ENCODE measurements at regions not wholly inside any gene's neighbourhood (a gene's known extent, or its start where the extent isn't known, plus 50 kb on each side); places are given as distances from the start of the nearest gene placed in this dataset.
"Not testable (repeated sequence)": the region's sequence is repeated elsewhere in the genome, so short reads cannot be mapped to it uniquely, and the experiment has no call there.

GRCh38 chr3:75394102-75394501 lies 270.0 kb upstream of the FRG2C start:
- DNase-seq (ENCODE audit: low read depth in 2 of 2) = not testable (repeated sequence)

- not testable (repeated sequence) for DNase-seq (ENCODE audit: low read depth in 2 of 2)
These were observed 269.4 kb upstream of the FRG2C start for GRCh38 chr3:75394562-75395360.

GRCh38 chr3:75395580-75396315 lies 268.4 kb upstream of the FRG2C start:
- no peak for DNase-seq (ENCODE audit: low read depth in 2 of 2)

GRCh38 chr3:75396316-75396802 lies 267.8 kb upstream of the FRG2C start:
- DNase-seq (ENCODE audit: low read depth in 2 of 2) = no peak

DNA sequence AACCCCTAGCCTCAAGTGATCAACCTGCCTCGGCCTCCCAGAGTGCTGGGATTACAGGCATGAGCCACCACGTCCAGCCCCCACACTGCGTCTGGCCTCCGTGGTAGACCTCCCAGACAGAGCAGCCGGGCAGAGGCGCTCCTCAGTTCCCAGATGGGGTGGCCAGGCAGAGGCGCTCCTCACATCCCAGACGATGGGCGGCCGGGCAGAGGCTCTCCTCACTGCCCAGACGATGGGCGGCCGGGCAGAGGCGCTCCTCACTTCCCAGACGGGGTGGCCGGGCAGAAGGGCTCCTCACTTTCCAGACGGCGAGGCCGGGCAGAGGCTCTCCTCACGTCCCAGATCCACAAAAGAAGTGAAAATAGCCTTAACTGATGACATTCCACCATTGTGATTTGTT lies 266.6 kb upstream of the FRG2C start:
- not testable (repeated sequence) for DNase-seq (ENCODE audit: low read depth in 2 of 2)

DNA sequence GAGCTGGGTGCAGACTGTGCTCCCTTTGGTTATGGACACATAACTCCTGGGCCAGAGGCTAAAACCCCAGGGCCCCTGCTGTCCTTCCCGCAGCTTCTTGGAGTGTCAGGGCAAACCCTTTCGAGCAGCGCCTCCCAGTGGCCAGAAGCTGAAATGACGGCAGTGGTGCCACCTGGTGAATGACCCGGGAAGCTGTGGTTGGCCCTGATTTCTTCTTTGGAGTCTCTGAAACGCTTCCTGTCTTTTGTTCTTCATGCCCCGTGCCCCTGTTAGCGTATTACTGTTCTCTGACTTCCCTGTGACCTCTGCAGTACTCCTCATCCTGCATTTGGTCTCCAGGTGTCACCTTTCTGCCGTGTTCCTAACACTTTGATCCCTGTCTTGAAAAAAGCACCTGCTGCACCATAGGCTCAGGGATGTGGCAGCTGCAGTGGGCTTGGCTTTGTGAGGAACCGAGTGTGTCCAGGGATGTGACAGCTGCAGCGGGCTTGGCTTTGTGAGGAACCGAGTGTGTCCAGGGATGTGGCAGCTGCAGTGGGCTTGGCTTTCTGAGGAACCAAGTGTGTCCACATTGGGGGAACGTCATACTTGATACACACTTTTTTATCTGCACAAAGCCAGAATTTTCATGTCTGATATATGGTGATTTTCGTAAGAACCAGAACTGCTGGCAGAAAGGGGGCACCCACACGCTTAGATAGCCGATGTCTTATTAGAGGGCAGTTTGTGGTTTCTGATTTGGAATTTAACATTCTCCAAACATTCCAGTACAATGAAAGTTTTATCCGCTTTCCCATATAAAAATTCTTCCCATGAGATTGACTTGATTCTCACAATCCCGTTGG lies 241.8 kb upstream of the FRG2C start:
- DNase-seq (ENCODE audit: low read depth in 2 of 2) = peak in 1 of 2 donors; percentile 7

DNA sequence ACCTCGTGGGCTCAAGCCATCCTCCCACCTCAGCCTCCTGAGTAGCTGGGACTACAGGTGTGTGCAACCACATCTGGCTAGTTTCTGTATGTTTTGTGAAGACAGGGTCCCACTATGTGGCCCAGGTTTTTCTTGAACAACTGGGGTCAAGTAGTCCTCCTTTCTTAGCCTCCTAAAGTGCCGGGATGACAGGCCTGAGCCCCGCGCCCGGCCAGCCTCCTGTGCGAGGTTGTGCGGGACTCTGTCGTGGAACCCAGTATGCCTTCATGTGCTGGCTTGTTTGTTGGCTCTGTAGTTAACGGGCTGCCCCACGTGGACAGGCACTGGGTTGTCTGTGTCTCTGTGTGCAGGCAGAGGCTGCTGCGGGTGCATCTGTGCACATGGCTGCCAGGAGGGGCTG lies 238.7 kb upstream of the FRG2C start:
- DNase-seq (ENCODE audit: low read depth in 2 of 2) = not testable (repeated sequence)

DNA sequence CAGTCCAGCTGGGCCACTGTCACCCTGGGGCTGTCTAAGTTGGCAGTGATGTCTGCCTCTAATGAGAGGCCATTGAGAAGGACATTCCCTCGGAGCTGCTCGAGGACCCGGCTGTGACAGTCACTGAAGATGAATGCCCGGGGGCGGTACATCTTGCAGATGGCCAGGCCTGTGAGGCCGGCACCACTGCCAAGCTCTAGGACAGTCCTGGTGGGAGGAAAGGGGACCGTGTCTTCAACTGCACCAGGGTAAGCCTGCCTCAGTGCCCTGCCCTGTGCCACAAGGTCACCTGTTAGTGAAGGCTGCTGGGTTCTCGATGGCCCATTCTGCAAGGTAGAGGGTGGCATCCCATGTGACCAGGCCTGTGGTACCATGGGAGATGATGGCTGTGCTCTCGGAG lies 236.6 kb upstream of the FRG2C start:
- DNase-seq (ENCODE audit: low read depth in 2 of 2) = not testable (repeated sequence)

- not testable (repeated sequence) for DNase-seq (ENCODE audit: low read depth in 2 of 2)
These were observed 236.2 kb upstream of the FRG2C start for GRCh38 chr3:75427906-75428305.

GRCh38 chr3:75429561-75430220 lies 234.4 kb upstream of the FRG2C start:
- DNase-seq (ENCODE audit: low read depth in 2 of 2) = peak; percentile 24 to 60

DNA sequence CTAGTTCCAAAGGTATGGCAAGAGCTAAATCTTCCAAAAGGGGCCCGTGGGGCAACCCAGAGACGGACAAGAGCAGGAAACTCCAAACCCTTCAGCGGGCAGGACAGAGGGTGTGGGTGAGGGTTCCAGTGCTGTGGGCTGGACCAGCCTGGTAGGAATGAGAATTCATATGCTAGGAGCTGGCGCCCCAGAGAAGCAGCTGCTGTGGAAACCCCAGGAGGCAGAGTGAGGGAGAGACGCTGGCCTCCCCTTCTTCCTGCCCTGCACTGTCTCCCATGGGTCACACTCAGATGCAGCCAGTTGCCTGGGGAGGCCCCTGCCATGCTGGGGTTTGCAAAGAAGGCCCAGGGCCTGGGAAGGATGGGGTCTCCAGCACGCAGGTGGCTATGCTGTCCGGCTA lies 233.7 kb upstream of the FRG2C start:
- DNase-seq (ENCODE audit: low read depth in 2 of 2) = not testable (repeated sequence)

- not testable (repeated sequence) for DNase-seq (ENCODE audit: low read depth in 2 of 2)
These were observed 233.0 kb upstream of the FRG2C start for GRCh38 chr3:75431120-75431519.

- not testable (repeated sequence) for DNase-seq (ENCODE audit: low read depth in 2 of 2)
These were observed 231.7 kb upstream of the FRG2C start for GRCh38 chr3:75432466-75432865.

- not testable (repeated sequence) for DNase-seq (ENCODE audit: low read depth in 2 of 2)
These were observed 231.2 kb upstream of the FRG2C start for GRCh38 chr3:75432885-75433284.

DNA sequence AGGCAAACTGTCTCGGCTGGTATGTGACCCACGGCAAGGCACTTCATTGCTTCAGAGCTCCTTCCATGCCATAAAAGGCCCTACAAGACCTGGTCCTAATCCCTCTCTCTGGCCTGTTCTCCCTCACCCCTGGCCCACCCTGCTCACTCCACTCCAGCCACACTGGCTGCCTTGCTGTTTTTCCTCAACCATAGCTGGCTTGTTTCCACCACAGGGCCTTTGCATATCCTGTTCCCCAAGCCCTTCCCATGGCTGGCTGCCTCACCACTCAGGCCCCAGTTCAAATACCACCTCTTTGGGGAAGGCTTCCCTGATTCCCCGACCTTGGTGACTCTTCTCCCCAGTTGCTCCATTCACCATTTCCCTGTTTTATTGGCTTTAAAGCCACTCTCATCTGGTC lies 230.8 kb upstream of the FRG2C start:
- not testable (repeated sequence) for DNase-seq (ENCODE audit: low read depth in 2 of 2)

GRCh38 chr3:75434276-75434912 lies 229.7 kb upstream of the FRG2C start:
- peak in 1 of 2 donors; percentile 19 for DNase-seq (ENCODE audit: low read depth in 2 of 2)

- peak; percentile 96 to 99 for DNase-seq (ENCODE audit: low read depth in 2 of 2)
These were observed 229.0 kb upstream of the FRG2C start for GRCh38 chr3:75434913-75435793.

GRCh38 chr3:75435794-75436400 lies 228.2 kb upstream of the FRG2C start:
- DNase-seq (ENCODE audit: low read depth in 2 of 2) = not testable (repeated sequence)

GRCh38 chr3:75440986-75441385 lies 223.1 kb upstream of the FRG2C start:
- DNase-seq (ENCODE audit: low read depth in 2 of 2) = not testable (repeated sequence)
